ENCODE measurements at regions not wholly inside any gene's neighbourhood (a gene's known extent, or its start where the extent isn't known, plus 50 kb on each side); places are given as distances from the start of the nearest gene placed in this dataset.

- Histone ChIP-seq H3K27me3 (ENCODE audit: control insufficient read depth, insufficient read depth, low read length) (no peaks in the 10 kb centered on the region), H3K36me3 (ENCODE audit: control insufficient read depth, insufficient read depth, low read length) (no peaks in the 10 kb centered on the region), H3K4me3 (ENCODE audit: low read depth, low read length) (no peak overlapping the region)
- TF ChIP-seq, protein P1, sequence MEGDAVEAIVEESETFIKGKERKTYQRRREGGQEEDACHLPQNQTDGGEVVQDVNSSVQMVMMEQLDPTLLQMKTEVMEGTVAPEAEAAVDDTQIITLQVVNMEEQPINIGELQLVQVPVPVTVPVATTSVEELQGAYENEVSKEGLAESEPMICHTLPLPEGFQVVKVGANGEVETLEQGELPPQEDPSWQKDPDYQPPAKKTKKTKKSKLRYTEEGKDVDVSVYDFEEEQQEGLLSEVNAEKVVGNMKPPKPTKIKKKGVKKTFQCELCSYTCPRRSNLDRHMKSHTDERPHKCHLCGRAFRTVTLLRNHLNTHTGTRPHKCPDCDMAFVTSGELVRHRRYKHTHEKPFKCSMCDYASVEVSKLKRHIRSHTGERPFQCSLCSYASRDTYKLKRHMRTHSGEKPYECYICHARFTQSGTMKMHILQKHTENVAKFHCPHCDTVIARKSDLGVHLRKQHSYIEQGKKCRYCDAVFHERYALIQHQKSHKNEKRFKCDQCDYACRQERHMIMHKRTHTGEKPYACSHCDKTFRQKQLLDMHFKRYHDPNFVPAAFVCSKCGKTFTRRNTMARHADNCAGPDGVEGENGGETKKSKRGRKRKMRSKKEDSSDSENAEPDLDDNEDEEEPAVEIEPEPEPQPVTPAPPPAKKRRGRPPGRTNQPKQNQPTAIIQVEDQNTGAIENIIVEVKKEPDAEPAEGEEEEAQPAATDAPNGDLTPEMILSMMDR (IDR thresholded peaks at IDR 0.05; ENCODE audit: insufficient read depth, low read depth, low read length) = no peak
- DNase-seq (ENCODE audit: low read depth) = no peak
- ChIA-PET CTCF (no interaction called here), POLR2A (no interaction called here)
Measured at GRCh38 chr2:220504938-220505503, 877.6 kb downstream of the SLC4A3 start.

- Histone ChIP-seq H3K4me3 (ENCODE audit: low read depth, low read length) (no peak overlapping the region), H3K36me3 (ENCODE audit: control insufficient read depth, insufficient read depth, low read length) (no peaks in the 10 kb centered on the region), H3K27me3 (ENCODE audit: control insufficient read depth, insufficient read depth, low read length) (no peaks in the 10 kb centered on the region)
- POLR2A ChIA-PET = no interaction called here
- CTCF ChIA-PET = interaction anchor here (0.6 kb wide), 1 partner anchor 55 kb away, joined by 3 read pairs; no protein-coding TSS in a partner anchor
- no peak for DNase-seq (ENCODE audit: low read depth)
- TF ChIP-seq, protein P1 (IDR thresholded peaks at IDR 0.05; ENCODE audit: insufficient read depth, low read depth, low read length) = no peak
Measured at GRCh38 chr2:220506466-220506865, 879.0 kb downstream of the SLC4A3 start.

DNA sequence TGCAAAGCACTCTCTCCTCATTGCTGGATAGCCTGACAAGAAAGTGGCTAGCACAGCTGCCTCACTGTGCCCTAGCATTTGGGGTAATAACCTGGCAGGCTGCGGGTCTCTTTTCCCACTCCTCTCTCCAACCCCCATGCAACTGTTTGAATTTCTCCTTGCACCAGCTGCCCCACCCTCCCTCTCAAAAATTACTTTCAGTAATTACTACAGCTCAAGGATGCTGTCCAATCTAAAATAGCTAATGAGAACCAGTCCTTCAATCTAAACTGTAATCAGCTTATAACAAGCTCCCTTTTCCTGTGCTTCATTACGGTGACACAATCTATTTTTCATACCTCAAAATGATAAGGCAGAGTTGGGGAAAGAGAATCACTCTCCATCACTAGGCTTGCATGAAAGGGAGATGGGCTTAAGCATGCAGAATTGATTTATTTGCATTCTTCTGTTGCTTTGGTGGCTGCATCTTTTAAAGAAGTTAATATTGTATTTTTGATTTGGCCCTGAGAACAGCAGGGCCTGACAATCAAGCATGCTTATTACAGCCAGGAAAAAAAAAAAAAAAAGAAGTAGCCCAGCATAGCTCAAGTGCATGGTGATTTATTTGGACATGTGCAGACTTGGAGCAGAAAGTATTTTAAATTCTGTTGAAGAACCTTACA lies 881.8 kb downstream of the SLC4A3 start:
- ChIA-PET POLR2A (no interaction called here), CTCF (interaction anchor here (0.8 to 1.6 kb wide), 2 partner anchors 15 to 25 kb away, joined by 3 read pairs; no protein-coding TSS in a partner anchor)
- Histone ChIP-seq H3K4me3 (ENCODE audit: low read depth, low read length) (no peak overlapping the region), H3K27me3 (ENCODE audit: control insufficient read depth, insufficient read depth, low read length) (no peaks in the 10 kb centered on the region), H3K36me3 (ENCODE audit: control insufficient read depth, insufficient read depth, low read length) (no peaks in the 10 kb centered on the region)
- TF ChIP-seq, protein P1 (IDR thresholded peaks at IDR 0.05; ENCODE audit: insufficient read depth, low read depth, low read length) = no peak
- DNase-seq (ENCODE audit: low read depth) = no peak

GRCh38 chr2:220509966-220510365 lies 882.5 kb downstream of the SLC4A3 start:
- TF ChIP-seq, protein P1 (IDR thresholded peaks at IDR 0.05; ENCODE audit: insufficient read depth, low read depth, low read length) = no peak
- ChIA-PET POLR2A (no interaction called here), CTCF (interaction anchor here (0.8 to 1.6 kb wide), 2 partner anchors 14 to 724 kb away, joined by 3 read pairs; no protein-coding TSS in a partner anchor)
- no peak for DNase-seq (ENCODE audit: low read depth)
- no peaks in the 10 kb centered on the region for H3K36me3 ChIP-seq (ENCODE audit: control insufficient read depth, insufficient read depth, low read length)
- no peak overlapping the region for H3K4me3 ChIP-seq (ENCODE audit: low read depth, low read length)
- no peaks in the 10 kb centered on the region for H3K27me3 ChIP-seq (ENCODE audit: control insufficient read depth, insufficient read depth, low read length)

DNA sequence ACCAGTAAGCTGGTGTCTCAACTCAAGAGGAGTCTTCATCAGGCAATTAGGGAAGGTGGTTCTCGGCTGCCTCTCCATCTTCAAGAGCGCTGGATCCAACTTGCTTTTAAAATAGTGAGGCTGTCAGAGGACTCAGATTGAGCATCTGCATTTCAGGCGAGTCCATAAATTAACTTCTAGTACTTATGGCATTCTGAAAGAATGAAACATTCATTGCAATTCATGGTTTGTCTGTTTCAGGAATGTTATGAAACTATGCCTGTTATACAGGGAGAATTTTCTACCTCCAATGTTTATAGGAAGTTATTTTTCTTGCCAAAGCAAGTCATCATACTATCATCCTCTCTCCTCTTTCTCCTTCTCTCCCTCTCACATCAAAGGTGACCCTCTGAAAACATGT lies 883.2 kb downstream of the SLC4A3 start:
- TF ChIP-seq, protein P1 (IDR thresholded peaks at IDR 0.05; ENCODE audit: insufficient read depth, low read depth, low read length) = no peak
- Histone ChIP-seq H3K27me3 (ENCODE audit: control insufficient read depth, insufficient read depth, low read length) (no peaks in the 10 kb centered on the region), H3K36me3 (ENCODE audit: control insufficient read depth, insufficient read depth, low read length) (no peaks in the 10 kb centered on the region), H3K4me3 (ENCODE audit: low read depth, low read length) (no peak overlapping the region)
- no peak for DNase-seq (ENCODE audit: low read depth)
- ChIA-PET POLR2A (no interaction called here), CTCF (interaction anchor here (0.8 kb wide), 1 partner anchor 725 kb away, joined by 3 read pairs; no protein-coding TSS in a partner anchor)
